GM21526 (cell line): ENCODE measurements at regions not wholly inside any gene's neighbourhood (a gene's known extent, or its start where the extent isn't known, plus 50 kb on each side); places are given as distances from the start of the nearest gene placed in this dataset.

Experiments used
- ATAC-seq: cut with Tn5 transposase; IDR thresholded peaks from one replicate; pipeline ENCODE4 v1.9.1; 2021; ENCODE audit warnings: moderate library complexity; ENCODE audit not compliant: unreplicated experiment, low FRiP score

DNA sequence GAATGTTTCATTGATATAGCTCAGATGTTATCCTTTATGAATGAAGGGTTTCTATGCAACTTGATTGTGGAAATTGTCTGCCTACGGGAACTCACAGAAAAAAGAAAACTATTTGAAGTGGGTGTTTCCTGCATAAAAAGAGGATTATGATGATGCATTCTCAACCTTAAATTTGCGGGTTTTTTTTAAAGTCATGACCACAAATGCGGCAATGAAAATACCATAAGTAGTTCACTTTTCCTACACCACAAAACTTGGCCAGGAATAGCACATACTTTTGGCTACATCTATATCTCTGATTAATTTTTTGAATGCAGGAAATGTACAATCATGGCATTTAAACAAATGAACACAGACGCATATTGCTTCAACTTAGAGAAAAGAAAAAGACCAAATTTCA, 754.7 kb downstream of the DTWD2 start:
- no peak for ATAC-seq

DNA sequence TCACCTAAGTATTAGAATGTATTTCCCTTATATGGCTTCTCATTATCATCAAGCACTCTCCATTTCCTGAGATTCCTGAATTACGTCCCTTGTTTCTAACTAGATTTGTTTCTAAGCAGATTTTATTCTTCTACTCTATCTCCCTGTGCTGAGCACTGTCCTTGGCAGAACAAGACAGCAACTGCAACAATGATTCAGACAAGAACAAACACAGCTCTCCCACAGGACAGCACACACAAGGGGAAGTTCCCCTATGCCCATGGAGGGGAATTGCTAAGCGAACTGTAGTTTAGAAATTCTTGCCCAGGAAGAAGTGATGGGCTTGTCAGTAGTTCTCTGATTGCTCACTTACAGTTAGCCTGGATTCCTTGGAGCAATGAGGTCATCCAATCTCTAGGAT, 759.9 kb downstream of the DTWD2 start:
- ATAC-seq: no peak

GRCh38 chr5:118224546-118224945, 763.8 kb downstream of the DTWD2 start:
- ATAC-seq: no peak

GRCh38 chr5:118220556-118221195, 767.7 kb downstream of the DTWD2 start:
- no peak for ATAC-seq

DNA sequence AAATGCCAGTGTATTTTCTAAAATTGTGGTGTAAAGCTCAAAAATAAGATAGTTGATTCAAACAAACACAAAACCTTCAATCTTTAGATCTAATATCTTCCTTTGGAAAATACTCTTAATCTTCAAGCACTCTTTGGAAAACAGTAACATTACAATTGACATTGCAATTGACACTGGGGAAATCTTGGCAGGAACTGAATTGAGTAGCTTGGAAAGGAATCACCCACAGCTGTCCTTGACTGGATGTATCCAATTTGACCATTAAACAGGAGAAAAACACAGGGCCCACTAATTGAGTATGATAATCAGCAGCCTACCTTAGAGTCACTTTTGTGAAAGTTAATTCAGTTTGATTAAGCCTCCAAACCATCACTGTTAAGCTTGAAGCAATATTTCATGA, 776.7 kb downstream of the DTWD2 start:
- ATAC-seq: no peak

DNA sequence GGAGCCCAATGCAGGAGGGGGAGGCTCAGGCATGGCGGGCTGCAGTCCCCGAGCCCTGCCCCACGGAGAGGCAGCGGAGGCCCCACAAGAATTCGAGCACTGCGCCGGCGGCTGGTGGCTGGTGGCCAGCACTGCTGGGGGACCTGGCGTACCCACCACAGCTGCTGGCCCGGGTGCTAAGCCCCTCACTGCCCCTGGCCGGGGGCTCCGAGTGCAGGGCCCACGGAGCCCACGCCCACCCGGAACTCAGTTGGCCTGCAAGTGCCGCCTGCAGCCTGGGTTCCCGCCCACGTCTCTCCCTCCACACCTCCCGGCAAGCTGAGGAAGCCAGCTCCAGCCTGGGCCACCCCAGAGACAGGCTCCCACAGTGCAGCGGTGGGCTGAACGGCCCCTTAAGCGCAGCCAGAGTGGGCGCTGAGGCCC, 780.3 kb downstream of the DTWD2 start:
- ATAC-seq: no peak

- no peak for ATAC-seq
These were observed 788.5 kb downstream of the DTWD2 start for GRCh38 chr5:118199801-118200200.

- no peak for ATAC-seq
These were observed 792.1 kb downstream of the DTWD2 start for GRCh38 chr5:118196229-118196628.

- no peak for ATAC-seq
These were observed 793.1 kb downstream of the DTWD2 start for GRCh38 chr5:118195211-118195610.

DNA sequence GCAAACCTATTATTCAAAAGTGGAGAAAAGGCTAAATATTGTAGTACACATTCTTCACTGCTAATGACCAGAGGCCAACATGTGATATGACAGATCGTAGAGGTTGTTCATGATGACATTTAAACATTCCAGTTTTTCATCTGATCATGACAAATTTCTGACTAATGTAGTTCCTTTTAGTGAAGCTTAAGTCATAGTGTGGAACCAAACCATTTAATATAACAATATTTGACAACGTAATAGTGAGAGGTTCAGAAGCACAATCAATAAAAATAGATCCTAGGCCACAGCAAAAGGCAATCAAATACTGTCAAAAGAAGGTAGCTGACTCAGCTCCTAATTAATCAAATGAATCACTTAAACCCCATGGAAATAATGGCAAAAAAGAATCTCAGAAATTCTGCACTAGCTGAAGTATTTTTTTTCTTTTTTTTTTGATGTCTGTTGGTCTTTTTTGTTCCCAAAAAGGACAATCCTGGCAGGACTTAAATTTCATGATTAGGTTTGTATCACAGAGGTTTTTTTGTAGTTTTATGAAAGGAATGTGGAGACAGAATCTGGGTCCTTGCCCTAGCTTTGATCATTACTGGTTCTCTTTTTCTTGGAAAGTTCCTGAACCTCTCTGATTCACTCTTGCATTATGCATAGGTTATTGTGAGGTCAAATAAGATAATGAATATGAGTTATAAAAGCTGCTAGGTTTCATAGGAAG, 795.0 kb downstream of the DTWD2 start:
- no peak for ATAC-seq

DNA sequence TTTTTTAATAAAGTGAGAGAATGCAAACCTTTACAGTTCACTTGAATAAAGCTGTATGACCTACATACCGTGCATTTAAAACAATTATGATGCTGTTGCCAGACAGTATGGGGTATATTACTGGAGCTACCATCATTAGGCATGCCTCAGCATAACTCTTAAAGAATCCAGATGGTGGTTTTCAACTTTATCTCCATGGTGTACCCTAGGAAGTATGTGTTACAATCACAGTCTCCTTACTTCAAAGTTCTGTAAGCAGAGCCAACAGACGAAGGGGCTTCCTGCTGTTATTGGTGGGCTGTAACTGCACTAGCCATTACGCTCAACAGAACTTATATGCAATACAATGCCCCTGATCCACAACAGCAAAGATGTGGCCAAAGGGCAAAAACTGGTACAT, 803.3 kb downstream of the DTWD2 start:
- no peak for ATAC-seq

- no peak for ATAC-seq
These were observed 812.2 kb downstream of the DTWD2 start for GRCh38 chr5:118176146-118176545.

- no peak for ATAC-seq
These were observed 813.7 kb downstream of the DTWD2 start for GRCh38 chr5:118174671-118175070.

- ATAC-seq: no peak
These were observed 815.0 kb downstream of the DTWD2 start for GRCh38 chr5:118173340-118173739.

- no peak for ATAC-seq
These were observed 822.7 kb downstream of the DTWD2 start for GRCh38 chr5:118165619-118166018.

- ATAC-seq: no peak
These were observed 832.2 kb downstream of the DTWD2 start for GRCh38 chr5:118156181-118156580.

- no peak for ATAC-seq
These were observed 841.5 kb downstream of the DTWD2 start for GRCh38 chr5:118146824-118147223.

DNA sequence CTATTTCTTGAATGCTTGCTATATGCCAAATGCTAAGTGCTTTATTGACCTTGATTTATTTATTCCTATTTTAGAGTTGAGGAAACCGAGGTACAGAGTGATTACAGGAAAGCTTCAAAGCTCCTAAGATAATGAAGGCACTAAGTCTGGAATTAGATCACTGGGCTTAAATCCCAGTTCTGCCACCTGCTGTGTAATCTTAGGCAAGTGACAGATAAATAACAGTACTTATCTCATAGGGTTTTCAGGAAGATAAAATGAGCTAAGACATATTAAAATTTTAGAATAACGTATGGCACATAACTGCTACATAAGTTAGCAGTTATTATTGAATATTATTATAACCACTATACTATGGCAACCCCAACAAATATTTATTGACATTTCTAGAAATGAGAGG, 843.8 kb downstream of the DTWD2 start:
- ATAC-seq: no peak

DNA sequence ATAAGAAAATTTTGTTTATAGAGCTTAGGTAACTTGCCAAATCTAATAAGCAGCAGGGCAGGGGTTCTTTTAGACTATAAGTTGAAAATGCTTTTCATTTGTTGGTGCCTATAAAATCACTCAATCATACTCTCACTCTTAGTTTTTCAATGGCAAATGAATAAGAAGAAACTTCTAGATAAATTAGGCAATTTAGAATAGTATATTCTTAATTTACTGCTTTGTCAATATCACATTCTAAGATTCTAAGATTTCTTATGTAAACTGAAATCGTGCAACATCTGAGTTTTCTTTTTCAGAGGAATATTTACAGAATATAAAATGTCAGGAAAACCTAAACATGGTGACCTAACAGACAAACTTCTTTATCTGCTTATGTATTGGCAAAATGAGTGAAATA, 849.0 kb downstream of the DTWD2 start:
- ATAC-seq: no peak

GRCh38 chr5:118126159-118126558, 862.2 kb downstream of the DTWD2 start:
- ATAC-seq: no peak

DNA sequence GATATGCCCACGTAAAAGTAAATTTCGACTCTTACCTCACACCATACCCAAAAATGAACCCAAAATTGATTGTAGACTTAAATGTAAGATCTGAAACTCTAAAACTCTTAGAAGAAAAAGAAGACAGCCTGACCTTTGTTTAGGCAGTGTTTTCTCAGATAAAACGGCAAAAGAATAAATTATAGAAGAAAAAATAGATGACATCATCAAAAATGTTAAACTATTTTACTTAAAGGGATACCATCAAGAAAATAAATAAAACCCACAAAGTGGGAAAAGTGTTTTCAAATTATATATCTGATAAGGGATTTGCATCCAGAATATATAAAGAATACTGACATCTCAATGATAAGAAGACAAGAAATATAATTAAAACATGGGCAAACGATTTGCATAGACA, 862.7 kb downstream of the DTWD2 start:
- no peak for ATAC-seq

DNA sequence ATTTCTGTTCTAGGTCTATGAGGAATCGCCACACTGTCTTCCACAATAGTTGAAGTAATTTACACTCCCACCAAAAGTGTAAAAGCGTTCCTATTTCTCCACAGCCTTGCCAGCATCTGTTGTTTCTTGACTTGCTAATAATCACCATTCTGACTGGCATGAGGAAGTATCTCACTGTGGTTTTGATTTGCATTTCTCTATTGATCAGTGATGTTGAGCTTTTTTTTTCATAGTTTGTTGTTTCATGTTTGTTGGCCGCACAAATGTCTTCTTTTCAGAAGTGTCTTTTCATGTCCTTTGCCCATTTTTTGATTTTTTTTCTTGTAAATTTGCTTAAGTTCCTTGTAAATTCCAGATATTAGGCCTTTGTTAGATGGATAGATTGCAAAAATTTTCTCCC, 867.1 kb downstream of the DTWD2 start:
- no peak for ATAC-seq
